ENCODE measurements at regions not wholly inside any gene's neighbourhood (a gene's known extent, or its start where the extent isn't known, plus 50 kb on each side); places are given as distances from the start of the nearest gene placed in this dataset. TPM values are rescaled to one million over a fixed set of nuclear protein-coding genes. Genes with fewer than 3 reads are reported as not detected.

- Histone ChIP-seq H3K4me1 (ENCODE audit: control insufficient read depth, insufficient read depth, low read length) (no peaks in the 10 kb centered on the region), H3K4me2 (ENCODE audit: low read length) (no peak overlapping the region), H3K9me3 (replicated peaks; ENCODE audit: low read length) (no peaks in the 10 kb centered on the region), H3K4me3 (ENCODE audit: low read length) (no peak overlapping the region), H3K27me3 (ENCODE audit: control insufficient read depth, insufficient read depth, low read length) (peaks cover 6% of the 10 kb centered on the region), H3K36me3 (ENCODE audit: insufficient read depth, low read length) (no peaks in the 10 kb centered on the region), H3K9ac (ENCODE audit: low read depth, low read length) (no peak overlapping the region)
These were observed 54.7 kb upstream of the SMARCA2 start for GRCh38 chr9:1960342-1961042.

GRCh38 chr9:1962122-1962521, 53.0 kb upstream of the SMARCA2 start:
- no peaks in the 10 kb centered on the region for H3K36me3 ChIP-seq (ENCODE audit: insufficient read depth, low read length)
- H3K9me3 ChIP-seq (replicated peaks; ENCODE audit: low read length): no peaks in the 10 kb centered on the region
- peaks cover 9% of the 10 kb centered on the region for H3K27me3 ChIP-seq (ENCODE audit: control insufficient read depth, insufficient read depth, low read length)
- H3K4me3 ChIP-seq (ENCODE audit: low read length): no peak overlapping the region
- no peak overlapping the region for H3K9ac ChIP-seq (ENCODE audit: low read depth, low read length)
- H3K4me1 ChIP-seq (ENCODE audit: control insufficient read depth, insufficient read depth, low read length): no peaks in the 10 kb centered on the region
- no peak overlapping the region for H3K4me2 ChIP-seq (ENCODE audit: low read length)

GRCh38 chr9:1962588-1963106, 52.5 kb upstream of the SMARCA2 start:
- Histone ChIP-seq H3K9me3 (replicated peaks; ENCODE audit: low read length) (no peaks in the 10 kb centered on the region), H3K4me2 (ENCODE audit: low read length) (no peak overlapping the region), H3K36me3 (ENCODE audit: insufficient read depth, low read length) (no peaks in the 10 kb centered on the region), H3K4me3 (ENCODE audit: low read length) (no peak overlapping the region), H3K4me1 (ENCODE audit: control insufficient read depth, insufficient read depth, low read length) (no peaks in the 10 kb centered on the region), H3K27me3 (ENCODE audit: control insufficient read depth, insufficient read depth, low read length) (peaks cover 8% of the 10 kb centered on the region), H3K9ac (ENCODE audit: low read depth, low read length) (no peak overlapping the region)

- no peak overlapping the region for H3K4me2 ChIP-seq (ENCODE audit: low read length)
- H3K27me3 ChIP-seq (ENCODE audit: control insufficient read depth, insufficient read depth, low read length): peaks cover 4% of the 10 kb centered on the region
- H3K9ac ChIP-seq (ENCODE audit: low read depth, low read length): no peak overlapping the region
- no peak overlapping the region for H3K4me3 ChIP-seq (ENCODE audit: low read length)
- no peaks in the 10 kb centered on the region for H3K4me1 ChIP-seq (ENCODE audit: control insufficient read depth, insufficient read depth, low read length)
- H3K36me3 ChIP-seq (ENCODE audit: insufficient read depth, low read length): no peaks in the 10 kb centered on the region
- H3K9me3 ChIP-seq (replicated peaks; ENCODE audit: low read length): no peaks in the 10 kb centered on the region
These were observed 51.1 kb upstream of the SMARCA2 start for GRCh38 chr9:1964093-1964492.

Small RNA genes in the stretch of these regions (small RNA-seq; reads per million reads assigned to genes)
- gene RNA5SP279: not detected
